ENCODE measurements at regions not wholly inside any gene's neighbourhood (a gene's known extent, or its start where the extent isn't known, plus 50 kb on each side); places are given as distances from the start of the nearest gene placed in this dataset.
A peak's percentile ranks its signal among the peaks of the same experiment; 100 is the strongest.
"Not testable (repeated sequence)": the region's sequence is repeated elsewhere in the genome, so short reads cannot be mapped to it uniquely, and the experiment has no call there.

- DNase-seq = no peak
Measured at GRCh38 chr3:106078635-106079034, 209.8 kb upstream of the CBLB start.

- no peak for DNase-seq
Measured at GRCh38 chr3:106082616-106083015, 213.8 kb upstream of the CBLB start.

GRCh38 chr3:106083207-106083606 is 214.4 kb upstream of the CBLB start:
- DNase-seq = no peak

- no peak for DNase-seq
Measured at GRCh38 chr3:106083854-106084253, 215.0 kb upstream of the CBLB start.

GRCh38 chr3:106086038-106086437 is 217.2 kb upstream of the CBLB start:
- DNase-seq = no peak

- no peak for DNase-seq
Measured at GRCh38 chr3:106086636-106087035, 217.8 kb upstream of the CBLB start.

GRCh38 chr3:106088304-106088703 is 219.5 kb upstream of the CBLB start:
- no peak for DNase-seq

GRCh38 chr3:106088899-106089298 is 220.1 kb upstream of the CBLB start:
- no peak for DNase-seq

- DNase-seq = no peak
Measured at GRCh38 chr3:106089806-106090205, 221.0 kb upstream of the CBLB start.

GRCh38 chr3:106092792-106093191 is 224.0 kb upstream of the CBLB start:
- no peak for DNase-seq

GRCh38 chr3:106093616-106094015 is 224.8 kb upstream of the CBLB start:
- DNase-seq = no peak

- no peak for DNase-seq
Measured at GRCh38 chr3:106097817-106098435, 229.1 kb upstream of the CBLB start.

- DNase-seq = no peak
Measured at GRCh38 chr3:106103383-106103782, 234.6 kb upstream of the CBLB start.

- no peak for DNase-seq
Measured at GRCh38 chr3:106104078-106104477, 235.3 kb upstream of the CBLB start.

GRCh38 chr3:106108925-106109324 is 240.1 kb upstream of the CBLB start:
- DNase-seq = no peak

- not testable (repeated sequence) for DNase-seq
Measured at GRCh38 chr3:106112561-106112960, 243.7 kb upstream of the CBLB start.

- DNase-seq = no peak
Measured at GRCh38 chr3:106113747-106114146, 244.9 kb upstream of the CBLB start.

GRCh38 chr3:106114220-106114619 is 245.4 kb upstream of the CBLB start:
- peak; percentile 41 for DNase-seq

- DNase-seq = no peak
Measured at GRCh38 chr3:106114848-106115247, 246.0 kb upstream of the CBLB start.

- DNase-seq = no peak
Measured at GRCh38 chr3:106115557-106115956, 246.7 kb upstream of the CBLB start.

- no peak for DNase-seq
Measured at GRCh38 chr3:106116733-106117489, 248.1 kb upstream of the CBLB start.

GRCh38 chr3:106117490-106117858 is 248.7 kb upstream of the CBLB start:
- DNase-seq = no peak

GRCh38 chr3:106119614-106120082 is 250.8 kb upstream of the CBLB start:
- DNase-seq = no peak

GRCh38 chr3:106120356-106120755 is 251.5 kb upstream of the CBLB start:
- DNase-seq = no peak
